KMS-11 (cell line): ENCODE measurements at regions not wholly inside any gene's neighbourhood (a gene's known extent, or its start where the extent isn't known, plus 50 kb on each side); places are given as distances from the start of the nearest gene placed in this dataset.
"Not testable (repeated sequence)": the region's sequence is repeated elsewhere in the genome, so short reads cannot be mapped to it uniquely, and the experiment has no call there.

Source experiments
- H2AFZ ChIP-seq: fragments of 200-600 bp; sonication (generic); 2 replicates; pipeline ENCODE4 v1.6.1; 2016; ENCODE audit warnings: antibody characterized with exemption, mixed run types, low read depth
- H3K27ac ChIP-seq: fragments of 200-600 bp; sonication (generic); 2 replicates; pipeline ENCODE4 v1.6.1; 2016; ENCODE audit warnings: mild to moderate bottlenecking, mixed run types
- H3K27me3 ChIP-seq: fragments of 200-600 bp; sonication (generic); 2 replicates; pipeline ENCODE4 v1.6.1; 2017; ENCODE audit warnings: mild to moderate bottlenecking, low read depth, mixed run types, moderate library complexity; ENCODE audit not compliant: insufficient read depth
- H3K36me3 ChIP-seq: fragments of 200-600 bp; sonication (generic); 2 replicates; pipeline ENCODE4 v1.6.1; 2017; ENCODE audit warnings: mild to moderate bottlenecking, mixed run types; ENCODE audit not compliant: insufficient read depth
- H3K4me1 ChIP-seq: fragments of 200-600 bp; sonication (generic); 2 replicates; pipeline ENCODE4 v1.6.1; 2016; ENCODE audit warnings: mild to moderate bottlenecking, low read depth, mixed run types; ENCODE audit not compliant: poor library complexity, severe bottlenecking
- H3K4me2 ChIP-seq: fragments of 200-600 bp; sonication (generic); 2 replicates; pipeline ENCODE4 v1.7.0; 2016; ENCODE audit warnings: mild to moderate bottlenecking, mixed run types
- H3K4me3 ChIP-seq: fragments of 200-600 bp; sonication (generic); IDR thresholded peaks from 2 replicates; pipeline ENCODE4 v1.6.1; 2017; ENCODE audit warnings: low read depth, low read length, mixed read lengths; ENCODE audit not compliant: insufficient read depth
- H3K79me2 ChIP-seq: fragments of 200-600 bp; sonication (generic); 2 replicates; pipeline ENCODE4 v1.6.1; 2016; ENCODE audit warnings: low read depth, mixed run types; ENCODE audit not compliant: insufficient read depth
- H3K9ac ChIP-seq: fragments of 200-600 bp; sonication (generic); 2 replicates; pipeline ENCODE4 v1.6.1; 2016; ENCODE audit warnings: mild to moderate bottlenecking, mixed run types
- H4K20me1 ChIP-seq: fragments of 200-600 bp; sonication (generic); 2 replicates; pipeline ENCODE4 v1.6.1; 2016; ENCODE audit warnings: mild to moderate bottlenecking, mixed run types; ENCODE audit not compliant: insufficient read depth
- TF ChIP-seq, protein P1 (sequence below): fragments of 200-600 bp; sonication (generic); conservative IDR thresholded peaks from 2 replicates; pipeline ENCODE4 v1.6.1; 2017; ENCODE audit warnings: low read depth, mild to moderate bottlenecking, antibody characterized with exemption, low read length, moderate library complexity, mixed read lengths

DNA sequence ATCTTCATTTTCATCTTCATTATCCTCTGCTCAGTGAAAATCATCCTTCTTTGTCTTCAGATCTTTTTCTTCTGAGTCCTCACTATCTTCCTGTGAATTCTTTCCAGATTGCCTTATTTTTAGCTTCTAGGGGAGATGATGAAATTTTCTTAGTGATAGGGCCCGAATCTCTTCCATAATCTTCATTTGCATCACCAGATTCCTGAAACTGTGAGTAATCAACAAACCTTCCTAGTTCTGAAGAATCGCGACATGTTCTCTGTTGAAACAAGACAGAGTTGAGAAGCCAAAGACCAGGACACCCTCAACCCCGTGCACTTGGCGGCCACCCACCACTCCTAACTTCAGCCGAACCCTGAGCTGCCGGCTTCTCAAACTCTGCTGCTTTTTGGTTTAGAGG, 92.8 kb upstream of the CDC42BPA start:
- Histone ChIP-seq H3K4me3 (no peak overlapping the region), H3K36me3 (no peaks in the 10 kb centered on the region)

DNA sequence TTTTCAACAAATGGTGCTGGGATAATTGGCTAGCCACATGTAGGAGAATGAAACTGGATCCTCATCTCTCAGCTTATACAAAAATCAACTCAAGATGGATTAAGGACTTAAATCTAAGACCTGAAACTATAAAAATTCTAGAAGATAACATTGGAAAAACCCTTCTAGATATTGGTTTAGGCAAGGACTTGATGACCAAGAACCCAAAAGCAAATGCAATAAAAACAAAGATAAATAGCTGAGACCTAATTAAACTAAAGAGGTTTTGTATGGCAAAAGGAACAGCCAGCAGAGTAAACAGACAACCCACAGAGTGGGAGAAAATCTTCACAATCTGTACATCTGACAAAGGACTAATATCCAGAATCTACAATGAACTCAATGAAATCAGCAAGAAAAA, 88.0 kb upstream of the CDC42BPA start:
- H3K27me3 ChIP-seq, H3K9ac ChIP-seq, H2AFZ ChIP-seq, H3K4me3 ChIP-seq, H3K4me1 ChIP-seq, H4K20me1 ChIP-seq, H3K79me2 ChIP-seq, H3K36me3 ChIP-seq, H3K4me2 ChIP-seq, H3K27ac ChIP-seq: not testable (repeated sequence)

More for the DNA sequence above, 92.8 kb upstream of the CDC42BPA start:
- H4K20me1 ChIP-seq, result no peaks in the 10 kb centered on the region
- H3K27ac ChIP-seq, result no peak overlapping the region
- TF ChIP-seq, protein P1, sequence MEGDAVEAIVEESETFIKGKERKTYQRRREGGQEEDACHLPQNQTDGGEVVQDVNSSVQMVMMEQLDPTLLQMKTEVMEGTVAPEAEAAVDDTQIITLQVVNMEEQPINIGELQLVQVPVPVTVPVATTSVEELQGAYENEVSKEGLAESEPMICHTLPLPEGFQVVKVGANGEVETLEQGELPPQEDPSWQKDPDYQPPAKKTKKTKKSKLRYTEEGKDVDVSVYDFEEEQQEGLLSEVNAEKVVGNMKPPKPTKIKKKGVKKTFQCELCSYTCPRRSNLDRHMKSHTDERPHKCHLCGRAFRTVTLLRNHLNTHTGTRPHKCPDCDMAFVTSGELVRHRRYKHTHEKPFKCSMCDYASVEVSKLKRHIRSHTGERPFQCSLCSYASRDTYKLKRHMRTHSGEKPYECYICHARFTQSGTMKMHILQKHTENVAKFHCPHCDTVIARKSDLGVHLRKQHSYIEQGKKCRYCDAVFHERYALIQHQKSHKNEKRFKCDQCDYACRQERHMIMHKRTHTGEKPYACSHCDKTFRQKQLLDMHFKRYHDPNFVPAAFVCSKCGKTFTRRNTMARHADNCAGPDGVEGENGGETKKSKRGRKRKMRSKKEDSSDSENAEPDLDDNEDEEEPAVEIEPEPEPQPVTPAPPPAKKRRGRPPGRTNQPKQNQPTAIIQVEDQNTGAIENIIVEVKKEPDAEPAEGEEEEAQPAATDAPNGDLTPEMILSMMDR, result no peak
- no peak overlapping the region for H3K4me2 ChIP-seq
- no peak overlapping the region for H3K9ac ChIP-seq
- H3K79me2 ChIP-seq, result no peaks in the 10 kb centered on the region
- H3K27me3 ChIP-seq, result no peaks in the 10 kb centered on the region
- H3K4me1 ChIP-seq, result no peaks in the 10 kb centered on the region
- H2AFZ ChIP-seq, result no peak overlapping the region

DNA sequence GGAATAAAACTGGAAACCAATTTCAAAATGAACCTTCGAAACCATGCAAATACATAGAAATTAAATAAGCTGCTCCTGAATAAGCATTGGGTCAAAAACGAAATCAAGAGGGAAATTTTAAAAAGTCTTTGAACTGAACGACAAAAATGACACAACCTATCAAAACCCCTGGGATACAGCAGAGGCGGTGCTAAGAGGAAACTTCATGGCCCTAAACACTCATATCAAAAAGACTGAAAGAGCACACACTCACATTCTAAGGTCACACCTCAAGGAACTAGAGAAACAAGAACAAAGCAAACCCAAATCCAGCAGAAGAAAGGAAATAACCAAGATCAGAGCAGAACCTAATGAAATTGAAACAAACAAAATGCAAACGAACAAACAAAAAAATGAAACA, 85.2 kb upstream of the CDC42BPA start:
- H3K4me2 ChIP-seq, result no peak overlapping the region
- H3K9ac ChIP-seq, result no peak overlapping the region
- no peak overlapping the region for H2AFZ ChIP-seq
- H3K36me3 ChIP-seq, result no peaks in the 10 kb centered on the region
- H4K20me1 ChIP-seq, result no peaks in the 10 kb centered on the region
- H3K27ac ChIP-seq, result no peak overlapping the region
- H3K4me1 ChIP-seq, result no peaks in the 10 kb centered on the region
- TF ChIP-seq, protein P1, result no peak
- no peaks in the 10 kb centered on the region for H3K79me2 ChIP-seq
- no peak overlapping the region for H3K4me3 ChIP-seq
- no peaks in the 10 kb centered on the region for H3K27me3 ChIP-seq

DNA sequence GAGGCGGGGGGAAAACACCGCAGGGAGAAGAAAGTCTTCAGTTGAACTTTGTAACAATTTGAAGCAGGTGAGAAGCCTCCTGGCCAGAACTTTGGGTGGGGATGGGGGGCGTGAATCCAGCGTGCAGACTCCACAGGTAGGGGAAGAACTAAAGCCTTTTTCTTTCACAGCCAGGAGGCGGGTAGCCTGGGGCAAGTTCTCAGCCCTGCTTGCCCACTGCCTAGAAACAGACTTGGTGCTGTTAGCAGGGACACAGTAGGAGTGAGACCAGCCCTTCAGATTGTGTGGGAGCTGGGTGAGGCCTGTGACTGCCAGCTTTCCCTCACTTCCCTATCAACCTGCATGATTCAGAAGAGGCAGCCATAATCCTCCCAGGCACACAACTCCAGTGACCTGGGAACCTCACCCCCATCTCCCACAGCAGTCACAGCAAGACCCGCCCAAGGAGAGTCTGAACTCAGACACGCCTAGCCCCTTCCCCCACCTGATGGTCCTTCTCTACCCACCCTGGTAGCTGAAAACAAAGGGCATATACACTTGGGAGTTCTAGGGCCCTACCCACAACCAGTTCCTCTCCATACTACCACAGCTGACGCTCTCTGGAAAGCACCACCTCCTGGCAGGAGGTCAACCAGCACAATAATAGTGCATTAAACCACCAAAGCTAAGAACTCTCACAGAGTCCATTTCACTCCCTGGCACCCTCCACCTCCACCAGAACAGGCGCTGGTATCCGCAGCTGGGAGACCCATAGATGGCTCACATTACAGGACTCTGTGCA, 83.5 kb upstream of the CDC42BPA start:
- Histone ChIP-seq H3K9ac (no peak overlapping the region), H3K4me2 (no peak overlapping the region)

More for the DNA sequence above, 83.5 kb upstream of the CDC42BPA start:
- no peaks in the 10 kb centered on the region for H3K36me3 ChIP-seq
- H3K27ac ChIP-seq, result no peak overlapping the region
- no peak overlapping the region for H3K4me3 ChIP-seq
- no peaks in the 10 kb centered on the region for H3K27me3 ChIP-seq
- no peaks in the 10 kb centered on the region for H3K4me1 ChIP-seq
- no peaks in the 10 kb centered on the region for H3K79me2 ChIP-seq
- TF ChIP-seq, protein P1, result no peak
- no peaks in the 10 kb centered on the region for H4K20me1 ChIP-seq
- H2AFZ ChIP-seq, result no peak overlapping the region
